HAP-1 (cell line): ENCODE measurements at regions not wholly inside any gene's neighbourhood (a gene's known extent, or its start where the extent isn't known, plus 50 kb on each side); places are given as distances from the start of the nearest gene placed in this dataset.
A peak's percentile ranks its signal among the peaks of the same experiment; 100 is the strongest.

Source experiments
- DNase-seq, 2 experiments: peaks; one replicate each; pipeline ENCODE4 v3.0.0-alpha.2; 2016 to 2020; ENCODE audit warnings: low spot score in 2 of 2
- H3K27me3 ChIP-seq: fragments of 250-450 bp; sonication (Bioruptor Pico); 2 replicates; pipeline ENCODE4 v1.5.1; 2020; ENCODE audit warnings: low read depth, mild to moderate bottlenecking, moderate library complexity
- H3K36me3 ChIP-seq: fragments of 250-450 bp; sonication (Bioruptor Pico); replicated peaks from 2 replicates; pipeline ENCODE4 v1.5.1; 2020; ENCODE audit warnings: mild to moderate bottlenecking
- H3K4me1 ChIP-seq: fragments of 250-450 bp; sonication (Bioruptor Pico); 2 replicates; pipeline ENCODE4 v1.5.1; 2020; ENCODE audit warnings: mild to moderate bottlenecking
- H3K4me3 ChIP-seq: fragments of 250-450 bp; sonication (Bioruptor Pico); 2 replicates; pipeline ENCODE4 v1.5.1; 2020; ENCODE audit warnings: mild to moderate bottlenecking, moderate library complexity
- H3K9me3 ChIP-seq: fragments of 250-450 bp; sonication (Bioruptor Pico); 2 replicates; pipeline ENCODE4 v1.5.1; 2020; ENCODE audit warnings: mild to moderate bottlenecking, moderate library complexity
- in situ Hi-C: fragments of 300-500 bp; cut with MboI; formaldehyde crosslinking; loops from 3 replicates; pipeline ENCODE4 v1.14.3; 2020; ENCODE audit warnings: low sequenced_read_pairs, inconsistent platforms, mixed read lengths

DNA sequence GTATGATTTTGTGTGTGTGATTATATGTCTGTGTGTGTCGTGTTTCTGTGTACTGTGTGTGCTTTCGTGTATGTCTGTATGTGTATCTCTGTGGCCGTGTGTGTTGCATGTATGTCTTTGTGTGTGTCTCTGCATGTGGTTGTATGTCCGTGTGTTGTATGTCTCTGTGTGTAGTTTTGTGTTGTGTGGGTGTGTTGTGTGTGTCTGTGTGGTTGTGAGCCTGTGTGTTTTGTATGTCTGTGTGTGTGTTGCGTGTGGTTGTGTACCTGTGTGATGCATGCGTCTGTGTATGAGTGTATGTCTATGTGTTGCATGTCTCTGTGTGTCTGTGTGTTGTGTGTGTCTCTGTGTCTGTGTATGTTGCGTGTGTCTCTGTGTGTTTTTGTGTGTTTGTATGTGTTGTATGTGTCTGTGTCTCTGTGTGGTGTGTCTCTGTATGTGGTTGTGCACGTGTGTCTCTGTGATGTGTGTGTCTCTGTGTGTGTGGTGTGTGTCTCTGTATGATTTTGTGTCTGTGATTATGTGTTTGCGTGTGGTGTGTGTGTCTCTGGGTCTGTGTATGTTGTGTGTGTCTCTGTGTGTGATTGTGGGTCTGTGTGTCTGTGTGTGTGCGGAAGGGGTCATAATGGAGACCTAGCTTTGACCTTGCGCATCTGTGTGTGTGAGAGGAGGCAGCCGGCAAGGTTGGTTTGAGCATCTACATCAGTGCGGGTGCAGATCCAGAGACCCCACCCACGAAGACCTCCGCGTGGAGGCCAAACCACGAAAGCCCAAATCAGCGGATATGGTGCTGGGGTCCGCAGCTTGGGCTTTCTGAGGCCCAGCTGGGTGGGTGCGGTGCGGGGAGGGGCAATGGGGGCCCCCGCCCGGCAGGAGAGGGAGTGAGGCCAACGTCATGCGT is 212.6 kb upstream of the GSE1 start:
- H3K9me3 ChIP-seq: 0 out of 2 replicates have a peak, but pooled peaks cover 4% of the 10 kb centered on the region
- no peak for DNase-seq
- peaks cover 9% of the 10 kb centered on the region for H3K4me1 ChIP-seq
- H3K4me3 ChIP-seq: no peak overlapping the region
- in situ Hi-C loops: no loop called here
- no peaks in the 10 kb centered on the region for H3K27me3 ChIP-seq
- H3K36me3 ChIP-seq: no peaks in the 10 kb centered on the region

- in situ Hi-C loops: no loop called here
- peaks cover 1% of the 10 kb centered on the region for H3K4me1 ChIP-seq
- no peak overlapping the region for H3K4me3 ChIP-seq
- H3K9me3 ChIP-seq: 0 out of 2 replicates have a peak, but pooled peaks cover 4% of the 10 kb centered on the region
- no peak for DNase-seq
- H3K36me3 ChIP-seq: no peaks in the 10 kb centered on the region
- H3K27me3 ChIP-seq: no peaks in the 10 kb centered on the region
Measured at GRCh38 chr16:85401370-85401916, 211.7 kb upstream of the GSE1 start.

GRCh38 chr16:85401917-85402766 is 211.0 kb upstream of the GSE1 start:
- Histone ChIP-seq H3K4me1 (no peaks in the 10 kb centered on the region), H3K4me3 (no peak overlapping the region), H3K36me3 (no peaks in the 10 kb centered on the region), H3K27me3 (no peaks in the 10 kb centered on the region), H3K9me3 (0 out of 2 replicates have a peak, but pooled peaks cover 4% of the 10 kb centered on the region)
- DNase-seq: no peak
- in situ Hi-C loops: no loop called here

- in situ Hi-C loops: no loop called here
- H3K36me3 ChIP-seq: no peaks in the 10 kb centered on the region
- DNase-seq: no peak
- H3K9me3 ChIP-seq: 0 out of 2 replicates have a peak, but pooled peaks cover 4% of the 10 kb centered on the region
- no peak overlapping the region for H3K4me3 ChIP-seq
- H3K27me3 ChIP-seq: no peaks in the 10 kb centered on the region
- H3K4me1 ChIP-seq: no peaks in the 10 kb centered on the region
Measured at GRCh38 chr16:85402910-85403692, 210.0 kb upstream of the GSE1 start.

DNA sequence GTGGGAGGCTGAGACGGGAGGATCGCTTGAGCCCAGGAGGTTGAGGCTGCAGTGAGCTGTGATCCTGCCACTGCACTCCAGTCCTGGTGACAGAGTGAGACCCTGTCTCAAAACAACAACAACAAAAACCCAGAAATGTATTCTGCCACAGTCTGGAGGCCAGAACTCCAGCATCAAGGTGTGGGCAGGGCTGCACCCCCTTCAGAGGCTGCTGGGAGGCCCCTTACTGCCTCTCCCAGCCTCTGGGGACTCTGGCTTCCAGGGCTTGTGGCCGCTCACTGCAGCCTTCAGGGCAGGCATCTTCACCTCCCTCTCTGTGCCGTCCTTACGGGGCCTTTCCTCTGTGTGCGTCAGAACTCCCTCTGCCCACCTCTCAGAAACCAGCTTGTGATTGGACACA is 209.4 kb upstream of the GSE1 start:
- 0 out of 2 replicates have a peak, but pooled peaks cover 4% of the 10 kb centered on the region for H3K9me3 ChIP-seq
- in situ Hi-C loops: no loop called here
- no peaks in the 10 kb centered on the region for H3K27me3 ChIP-seq
- no peaks in the 10 kb centered on the region for H3K4me1 ChIP-seq
- no peak overlapping the region for H3K4me3 ChIP-seq
- DNase-seq: no peak
- H3K36me3 ChIP-seq: no peaks in the 10 kb centered on the region

GRCh38 chr16:85412911-85413520 is 200.1 kb upstream of the GSE1 start:
- H3K36me3 ChIP-seq: no peaks in the 10 kb centered on the region
- in situ Hi-C loops: loop anchor here (10.0 kb wide), 1 partner anchor 192 kb away; no protein-coding TSS in a partner anchor
- H3K9me3 ChIP-seq: no peaks in the 10 kb centered on the region; the same call in 1 of the 2 replicates
- no peaks in the 10 kb centered on the region; the same call in 1 of the 2 replicates for H3K4me1 ChIP-seq
- H3K4me3 ChIP-seq: no peak overlapping the region
- no peak for DNase-seq
- no peaks in the 10 kb centered on the region for H3K27me3 ChIP-seq

DNA sequence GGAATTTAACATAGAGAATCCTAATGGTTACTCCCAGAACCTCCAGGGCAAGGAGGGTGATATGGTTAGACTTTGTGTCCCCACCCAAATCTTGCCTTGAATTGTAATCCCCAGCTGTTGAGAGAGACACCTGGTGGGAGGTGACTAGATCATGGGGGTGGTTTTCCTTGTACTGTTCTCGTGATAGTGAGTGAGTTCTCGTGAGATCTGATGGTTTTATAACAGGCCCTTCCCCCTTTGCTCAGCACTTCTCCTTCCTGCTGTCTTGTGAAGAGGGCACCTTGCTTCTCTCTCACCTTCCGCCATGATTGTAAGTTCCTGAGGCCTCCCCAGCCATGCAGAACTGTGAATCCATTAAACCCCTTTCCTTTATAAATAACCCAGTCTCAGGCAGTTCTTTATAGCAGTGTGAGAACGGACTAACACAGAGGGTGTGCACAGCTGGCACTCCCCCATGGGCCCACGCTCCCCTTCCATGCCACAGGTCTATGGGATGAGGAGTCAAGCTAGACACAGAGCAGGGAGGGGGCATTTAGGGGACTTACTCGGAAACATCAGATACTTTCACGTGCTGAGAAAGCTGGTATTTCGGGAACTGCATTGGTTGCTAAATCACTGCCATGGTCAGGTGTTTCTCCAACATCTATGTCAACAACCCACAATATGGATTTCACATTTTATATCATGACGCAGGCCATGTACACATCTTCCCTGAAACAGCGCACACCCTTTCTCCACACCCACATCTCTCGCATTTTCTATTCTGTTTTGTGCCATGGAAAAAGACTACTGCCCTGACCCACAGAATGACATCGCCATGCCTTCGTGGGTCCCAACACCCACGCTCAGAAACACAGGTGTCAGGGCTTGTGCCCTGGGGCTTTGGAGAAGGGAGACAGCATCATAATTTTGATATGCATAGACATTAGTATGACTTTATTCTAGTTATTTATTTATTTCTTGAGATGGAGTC is 199.1 kb upstream of the GSE1 start:
- in situ Hi-C loops: loop anchor here (10.0 kb wide), 1 partner anchor 191 kb away; no protein-coding TSS in a partner anchor
- no peaks in the 10 kb centered on the region for H3K27me3 ChIP-seq
- DNase-seq: no peak
- H3K4me1 ChIP-seq: no peaks in the 10 kb centered on the region; the same call in 1 of the 2 replicates
- no peak overlapping the region for H3K4me3 ChIP-seq
- no peaks in the 10 kb centered on the region; the same call in 1 of the 2 replicates for H3K9me3 ChIP-seq
- no peaks in the 10 kb centered on the region for H3K36me3 ChIP-seq

DNA sequence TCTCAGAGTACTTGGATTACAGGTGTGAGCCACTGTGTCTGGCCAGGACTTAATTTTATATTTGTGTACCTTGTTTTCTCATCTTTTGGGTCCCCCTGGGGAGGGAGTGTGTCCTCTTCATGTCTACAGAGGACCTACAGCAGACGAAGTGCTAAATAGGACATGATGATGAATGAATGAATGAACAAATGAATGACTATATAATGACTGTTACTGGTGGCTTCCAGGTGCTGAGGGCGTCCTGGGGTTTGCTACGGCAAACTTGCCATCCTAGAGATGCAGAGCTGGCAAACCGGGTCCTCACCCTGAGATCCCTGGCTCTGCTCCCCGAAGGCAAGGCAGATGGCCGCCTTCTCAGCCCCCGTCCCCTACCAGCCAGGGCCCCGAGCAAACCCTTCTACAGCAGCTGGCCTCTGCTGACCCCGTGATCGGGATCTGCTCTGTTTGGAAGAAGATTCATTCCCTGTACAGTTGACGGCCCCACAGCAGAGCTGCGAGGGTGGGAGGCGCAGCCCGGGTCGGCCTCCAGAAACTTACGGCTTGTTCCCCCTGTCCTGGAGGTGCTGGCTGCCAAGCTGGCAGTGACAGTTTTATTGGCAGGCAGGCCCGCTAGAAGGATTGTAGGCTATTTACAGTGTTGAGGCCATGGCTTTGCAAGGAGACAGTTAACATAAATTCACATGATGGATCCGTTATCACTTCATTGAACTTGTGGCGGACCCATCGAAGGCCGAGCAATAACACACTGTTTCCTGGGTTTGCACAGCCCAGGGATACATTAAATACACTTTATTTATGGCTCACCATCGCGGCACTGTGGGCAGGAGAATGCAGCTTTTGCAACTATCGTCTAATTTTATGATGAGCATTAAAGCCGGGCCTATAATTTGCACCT is 197.7 kb upstream of the GSE1 start:
- H3K4me3 ChIP-seq: no peak overlapping the region
- in situ Hi-C loops: loop anchor here (10.0 kb wide), 1 partner anchor 189 kb away; no protein-coding TSS in a partner anchor

DNA sequence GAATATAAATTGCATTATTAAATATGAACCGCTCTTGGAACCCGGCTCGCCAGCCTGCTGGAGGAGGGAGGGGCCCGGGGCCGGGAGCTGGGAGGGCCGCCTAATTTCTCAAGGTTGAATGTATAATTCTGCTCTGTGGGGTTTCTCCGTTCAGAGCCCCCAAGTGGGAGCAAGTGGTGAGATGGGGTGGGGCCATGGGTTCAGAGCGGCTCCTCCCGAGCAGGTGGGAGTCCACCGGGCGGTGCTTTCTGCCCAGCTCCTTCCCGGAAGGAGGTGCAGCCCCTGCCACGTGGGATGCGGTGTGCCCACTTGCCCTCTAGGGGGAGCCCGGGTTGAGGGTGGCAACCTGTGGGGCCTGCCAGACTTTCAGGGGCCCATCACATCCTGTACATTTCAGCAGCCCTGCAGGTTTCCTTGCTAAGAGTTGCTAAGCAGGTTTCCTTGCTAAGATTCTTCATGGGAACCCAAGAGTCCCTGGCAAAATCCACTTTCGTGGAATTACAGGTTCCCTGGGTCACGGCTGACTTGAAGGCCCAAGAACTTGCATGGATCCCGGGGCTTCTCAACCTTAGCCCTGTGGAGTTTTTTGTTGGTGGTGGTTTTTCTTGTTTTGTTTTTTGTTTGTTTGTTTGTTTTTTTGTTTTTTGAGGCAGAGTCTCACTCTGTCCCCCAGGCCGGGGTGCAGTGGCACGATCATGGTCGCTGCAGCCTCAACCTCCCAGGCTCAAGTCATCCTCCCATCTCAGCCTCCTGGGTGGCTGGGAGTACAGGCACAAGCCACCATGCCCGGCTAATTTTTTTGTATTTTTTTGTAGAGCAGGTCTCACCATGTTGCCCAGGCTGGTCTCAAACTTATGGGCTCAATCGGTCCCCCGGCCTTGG is 196.7 kb upstream of the GSE1 start:
- Histone ChIP-seq H3K27me3 (no peaks in the 10 kb centered on the region), H3K4me3 (no peak overlapping the region), H3K4me1 (no peaks in the 10 kb centered on the region; the same call in 1 of the 2 replicates), H3K36me3 (no peaks in the 10 kb centered on the region), H3K9me3 (no peaks in the 10 kb centered on the region; the same call in 1 of the 2 replicates)
- in situ Hi-C loops: loop anchor here (10.0 kb wide), 1 partner anchor 188 kb away; no protein-coding TSS in a partner anchor
- DNase-seq: peak; percentile 17 to 85

More for the DNA sequence above, 197.7 kb upstream of the GSE1 start:
- no peaks in the 10 kb centered on the region; the same call in 1 of the 2 replicates for H3K4me1 ChIP-seq
- no peaks in the 10 kb centered on the region; the same call in 1 of the 2 replicates for H3K9me3 ChIP-seq
- DNase-seq: no peak
- H3K27me3 ChIP-seq: no peaks in the 10 kb centered on the region
- H3K36me3 ChIP-seq: no peaks in the 10 kb centered on the region

GRCh38 chr16:85417156-85417860 is 195.8 kb upstream of the GSE1 start:
- in situ Hi-C loops: loop anchor here (10.0 kb wide), 1 partner anchor 187 kb away; no protein-coding TSS in a partner anchor
- Histone ChIP-seq H3K9me3 (no peaks in the 10 kb centered on the region; the same call in 1 of the 2 replicates), H3K4me3 (no peak overlapping the region), H3K4me1 (no peaks in the 10 kb centered on the region; the same call in 1 of the 2 replicates), H3K27me3 (no peaks in the 10 kb centered on the region), H3K36me3 (no peaks in the 10 kb centered on the region)
- no peak for DNase-seq
